ENCODE measurements at regions not wholly inside any gene's neighbourhood (a gene's known extent, or its start where the extent isn't known, plus 50 kb on each side); places are given as distances from the start of the nearest gene placed in this dataset.

- no peak overlapping the region for H3K27ac ChIP-seq
- no peak overlapping the region for H3K4me3 ChIP-seq
Observed at GRCh38 chr5:171641891-171642290, 143.7 kb upstream of the SMIM23 start.

GRCh38 chr5:171642894-171643293 lies 142.7 kb upstream of the SMIM23 start:
- Histone ChIP-seq H3K4me3 (no peak overlapping the region), H3K27ac (no peak overlapping the region)

GRCh38 chr5:171644536-171644935 lies 141.1 kb upstream of the SMIM23 start:
- no peak overlapping the region for H3K4me3 ChIP-seq
- H3K27ac ChIP-seq: no peak overlapping the region

GRCh38 chr5:171646102-171647042 lies 139.2 kb upstream of the SMIM23 start:
- H3K4me3 ChIP-seq: no peak overlapping the region
- H3K27ac ChIP-seq: no peak overlapping the region

GRCh38 chr5:171647043-171647903 lies 138.3 kb upstream of the SMIM23 start:
- Histone ChIP-seq H3K27ac (no peak overlapping the region), H3K4me3 (no peak overlapping the region)

- H3K27ac ChIP-seq: no peak overlapping the region
- no peak overlapping the region for H3K4me3 ChIP-seq
Observed at GRCh38 chr5:171647904-171648260, 137.7 kb upstream of the SMIM23 start.

GRCh38 chr5:171648279-171649074 lies 137.1 kb upstream of the SMIM23 start:
- no peak overlapping the region for H3K27ac ChIP-seq
- H3K4me3 ChIP-seq: no peak overlapping the region

- H3K27ac ChIP-seq: no peak overlapping the region
Observed at GRCh38 chr5:171649075-171649401, 136.6 kb upstream of the SMIM23 start.

GRCh38 chr5:171650597-171650996 lies 135.0 kb upstream of the SMIM23 start:
- no peak overlapping the region for H3K4me3 ChIP-seq
- H3K27ac ChIP-seq: no peak overlapping the region

More at GRCh38 chr5:171649075-171649401, 136.6 kb upstream of the SMIM23 start:
- H3K4me3 ChIP-seq: no peak overlapping the region

GRCh38 chr5:171651102-171651501 lies 134.5 kb upstream of the SMIM23 start:
- Histone ChIP-seq H3K4me3 (no peak overlapping the region), H3K27ac (no peak overlapping the region)

- Histone ChIP-seq H3K4me3 (no peak overlapping the region), H3K27ac (no peak overlapping the region)
Observed at GRCh38 chr5:171654881-171655280, 130.7 kb upstream of the SMIM23 start.

- Histone ChIP-seq H3K4me3 (no peak overlapping the region), H3K27ac (no peak overlapping the region)
Observed at GRCh38 chr5:171657473-171657872, 128.1 kb upstream of the SMIM23 start.

GRCh38 chr5:171659896-171660295 lies 125.7 kb upstream of the SMIM23 start:
- H3K4me3 ChIP-seq: no peak overlapping the region
- no peak overlapping the region for H3K27ac ChIP-seq

GRCh38 chr5:171660434-171660833 lies 125.2 kb upstream of the SMIM23 start:
- Histone ChIP-seq H3K4me3 (no peak overlapping the region), H3K27ac (no peak overlapping the region)

- Histone ChIP-seq H3K4me3 (no peak overlapping the region), H3K27ac (no peak overlapping the region)
Observed at GRCh38 chr5:171661143-171661542, 124.5 kb upstream of the SMIM23 start.

- H3K4me3 ChIP-seq: no peak overlapping the region
- H3K27ac ChIP-seq: no peak overlapping the region
Observed at GRCh38 chr5:171663311-171664085, 122.1 kb upstream of the SMIM23 start.

- no peak overlapping the region for H3K27ac ChIP-seq
- no peak overlapping the region for H3K4me3 ChIP-seq
Observed at GRCh38 chr5:171664489-171664888, 121.1 kb upstream of the SMIM23 start.

- H3K27ac ChIP-seq: no peak overlapping the region
- no peak overlapping the region for H3K4me3 ChIP-seq
Observed at GRCh38 chr5:171666815-171667214, 118.8 kb upstream of the SMIM23 start.

GRCh38 chr5:171667341-171668096 lies 118.1 kb upstream of the SMIM23 start:
- Histone ChIP-seq H3K4me3 (no peak overlapping the region), H3K27ac (peak overlapping the region in 2 of 21 experiments; percentile 47 to 74)
